ENCODE measurements at regions not wholly inside any gene's neighbourhood (a gene's known extent, or its start where the extent isn't known, plus 50 kb on each side); places are given as distances from the start of the nearest gene placed in this dataset.

- BruUV-seq (replicated peaks) = no TSS peak
- no peak for TF ChIP-seq RAD21 (IDR thresholded peaks at IDR 0.05; ENCODE audit: low read depth)
- TF ChIP-seq YY1 (IDR thresholded peaks at IDR 0.05; ENCODE audit: extremely low read depth, insufficient replicate concordance, low read depth, low read length) = no peak
- no peak for TF ChIP-seq ATF3 (IDR thresholded peaks at IDR 0.05)
- TF ChIP-seq TCF7L2 (IDR thresholded peaks at IDR 0.05; ENCODE audit: borderline replicate concordance, extremely low read depth, insufficient read depth, insufficient read length) = no peak
- TF ChIP-seq, protein P1, sequence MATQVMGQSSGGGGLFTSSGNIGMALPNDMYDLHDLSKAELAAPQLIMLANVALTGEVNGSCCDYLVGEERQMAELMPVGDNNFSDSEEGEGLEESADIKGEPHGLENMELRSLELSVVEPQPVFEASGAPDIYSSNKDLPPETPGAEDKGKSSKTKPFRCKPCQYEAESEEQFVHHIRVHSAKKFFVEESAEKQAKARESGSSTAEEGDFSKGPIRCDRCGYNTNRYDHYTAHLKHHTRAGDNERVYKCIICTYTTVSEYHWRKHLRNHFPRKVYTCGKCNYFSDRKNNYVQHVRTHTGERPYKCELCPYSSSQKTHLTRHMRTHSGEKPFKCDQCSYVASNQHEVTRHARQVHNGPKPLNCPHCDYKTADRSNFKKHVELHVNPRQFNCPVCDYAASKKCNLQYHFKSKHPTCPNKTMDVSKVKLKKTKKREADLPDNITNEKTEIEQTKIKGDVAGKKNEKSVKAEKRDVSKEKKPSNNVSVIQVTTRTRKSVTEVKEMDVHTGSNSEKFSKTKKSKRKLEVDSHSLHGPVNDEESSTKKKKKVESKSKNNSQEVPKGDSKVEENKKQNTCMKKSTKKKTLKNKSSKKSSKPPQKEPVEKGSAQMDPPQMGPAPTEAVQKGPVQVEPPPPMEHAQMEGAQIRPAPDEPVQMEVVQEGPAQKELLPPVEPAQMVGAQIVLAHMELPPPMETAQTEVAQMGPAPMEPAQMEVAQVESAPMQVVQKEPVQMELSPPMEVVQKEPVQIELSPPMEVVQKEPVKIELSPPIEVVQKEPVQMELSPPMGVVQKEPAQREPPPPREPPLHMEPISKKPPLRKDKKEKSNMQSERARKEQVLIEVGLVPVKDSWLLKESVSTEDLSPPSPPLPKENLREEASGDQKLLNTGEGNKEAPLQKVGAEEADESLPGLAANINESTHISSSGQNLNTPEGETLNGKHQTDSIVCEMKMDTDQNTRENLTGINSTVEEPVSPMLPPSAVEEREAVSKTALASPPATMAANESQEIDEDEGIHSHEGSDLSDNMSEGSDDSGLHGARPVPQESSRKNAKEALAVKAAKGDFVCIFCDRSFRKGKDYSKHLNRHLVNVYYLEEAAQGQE (IDR thresholded peaks at IDR 0.05; ENCODE audit: low read depth) = no peak
- no peak for TF ChIP-seq ZFX (IDR thresholded peaks at IDR 0.05)
- no peak for TF ChIP-seq SIN3A (IDR thresholded peaks at IDR 0.05; ENCODE audit: low read depth)
- no peak for TF ChIP-seq SP1 (IDR thresholded peaks at IDR 0.05; ENCODE audit: low read depth)
- TF ChIP-seq EZH2 (IDR thresholded peaks at IDR 0.05) = no peak
- TF ChIP-seq CTCF (IDR thresholded peaks at IDR 0.05 in 2 of 3, conservative IDR thresholded peaks at IDR 0.05 in 1 of 3; ENCODE audit: borderline replicate concordance in 1 of 3, insufficient read depth in 1 of 3, low read depth in 2 of 3, low read length in 2 of 3) = no peak
- no peak for TF ChIP-seq FOSL1 (IDR thresholded peaks at IDR 0.05; ENCODE audit: low read depth)
- TF ChIP-seq, protein P2, sequence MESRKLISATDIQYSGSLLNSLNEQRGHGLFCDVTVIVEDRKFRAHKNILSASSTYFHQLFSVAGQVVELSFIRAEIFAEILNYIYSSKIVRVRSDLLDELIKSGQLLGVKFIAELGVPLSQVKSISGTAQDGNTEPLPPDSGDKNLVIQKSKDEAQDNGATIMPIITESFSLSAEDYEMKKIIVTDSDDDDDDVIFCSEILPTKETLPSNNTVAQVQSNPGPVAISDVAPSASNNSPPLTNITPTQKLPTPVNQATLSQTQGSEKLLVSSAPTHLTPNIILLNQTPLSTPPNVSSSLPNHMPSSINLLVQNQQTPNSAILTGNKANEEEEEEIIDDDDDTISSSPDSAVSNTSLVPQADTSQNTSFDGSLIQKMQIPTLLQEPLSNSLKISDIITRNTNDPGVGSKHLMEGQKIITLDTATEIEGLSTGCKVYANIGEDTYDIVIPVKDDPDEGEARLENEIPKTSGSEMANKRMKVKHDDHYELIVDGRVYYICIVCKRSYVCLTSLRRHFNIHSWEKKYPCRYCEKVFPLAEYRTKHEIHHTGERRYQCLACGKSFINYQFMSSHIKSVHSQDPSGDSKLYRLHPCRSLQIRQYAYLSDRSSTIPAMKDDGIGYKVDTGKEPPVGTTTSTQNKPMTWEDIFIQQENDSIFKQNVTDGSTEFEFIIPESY (IDR thresholded peaks at IDR 0.05; ENCODE audit: extremely low read depth, insufficient replicate concordance, low read length) = no peak
- TF ChIP-seq SRF (IDR thresholded peaks at IDR 0.05; ENCODE audit: low read depth) = no peak
- no peak for TF ChIP-seq ZNF274 (IDR thresholded peaks at IDR 0.05; ENCODE audit: low read depth, low read length)
- no peak for TF ChIP-seq CEBPB (IDR thresholded peaks at IDR 0.05; ENCODE audit: low read depth)
- no peak for TF ChIP-seq ELF1 (IDR thresholded peaks at IDR 0.05; ENCODE audit: borderline replicate concordance, low read depth)
- no peak for TF ChIP-seq EZH2phosphoT487 (IDR thresholded peaks at IDR 0.05; ENCODE audit: borderline replicate concordance)
- no peak for TF ChIP-seq POLR2AphosphoS5 (IDR thresholded peaks at IDR 0.05; ENCODE audit: low read depth, low read length)
- TF ChIP-seq MAX (IDR thresholded peaks at IDR 0.05) = no peak
Measured at GRCh38 chr4:117908306-117909207, 125.7 kb upstream of the NDST3 start.

More at GRCh38 chr4:117908306-117909207, 125.7 kb upstream of the NDST3 start:
- DNase-seq (ENCODE audit: low read depth, low spot score) = no peak
- Histone ChIP-seq H3K9ac (ENCODE audit: low read length) (no peak overlapping the region), H3K9me3 (ENCODE audit: control insufficient read depth in 1 of 2, insufficient read depth in 1 of 2, low read depth in 1 of 2, low read length in 2 of 2) (no peaks in the 10 kb centered on the region), H3K9me2 (ENCODE audit: insufficient read depth) (no peaks in the 10 kb centered on the region), H3K4me2 (ENCODE audit: low read length) (no peak overlapping the region), H4K20me1 (ENCODE audit: insufficient read depth) (no peaks in the 10 kb centered on the region), H2AFZ (ENCODE audit: low read depth, low read length, poor library complexity, severe bottlenecking) (no peak overlapping the region), H3K79me2 (ENCODE audit: insufficient read depth, low read length) (no peaks in the 10 kb centered on the region), H3K4me1 (ENCODE audit: control insufficient read depth in 1 of 2, insufficient read depth in 2 of 2, low read length in 2 of 2) (no peaks in the 10 kb centered on the region), H3K27ac (ENCODE audit: low read depth, low read length) (no peak overlapping the region), H3K4me3 (replicated peaks in 1 of 2; ENCODE audit: low read depth in 1 of 2, low read length in 2 of 2) (no peak overlapping the region), H3K27me3 (ENCODE audit: insufficient read depth, low read length) (no peaks in the 10 kb centered on the region), H3K36me3 (ENCODE audit: control insufficient read depth in 1 of 2, insufficient read depth in 2 of 2, low read length in 2 of 2) (no peaks in the 10 kb centered on the region)
- RAD21 ChIA-PET (ENCODE audit: low non-redundant PET in 1 of 2, low total read pairs in 2 of 2, uncharacterized antibody in 2 of 2, unreplicated experiment in 2 of 2) = no interaction called here
- CTCF ChIA-PET = no interaction called here
- POLR2A ChIA-PET = no interaction called here
- intact Hi-C loops (cut with micrococcal nuclease) = no loop called here
- ATAC-seq = no peak

Data from HCT116 (cell line).